Common myeloid progenitor, CD34-positive (primary cell): ENCODE measurements at regions not wholly inside any gene's neighbourhood (a gene's known extent, or its start where the extent isn't known, plus 50 kb on each side); places are given as distances from the start of the nearest gene placed in this dataset.

Experiments
- CTCF ChIA-PET: fragments of 350-600 bp; sonication (Branson Sonifier 250); formaldehyde crosslinking; loops from one replicate; lab custom pipeline; 2021; ENCODE audit warnings: antibody characterized with exemption; lab: Charles Lee
- POLR2A ChIA-PET: fragments of 350-600 bp; sonication (Branson Sonifier 250); formaldehyde crosslinking; loops from one replicate; lab custom pipeline; 2021; ENCODE audit warnings: antibody characterized with exemption; lab: Charles Lee
- DNase-seq, 3 donors: peaks; one replicate each; pipeline versions ENCODE4 v3.0.0 to v3.0.0-alpha.2; 2013
- H3K27ac ChIP-seq, 2 experiments: 1 replicate in 1 of 2; 2 replicates in 1 of 2; pipeline ENCODE4 v1.7.0; 2013; ENCODE audit warnings: inconsistent platforms in 2 of 2, low read length in 2 of 2, mild to moderate bottlenecking in 2 of 2, low read depth in 1 of 2, moderate library complexity in 1 of 2; ENCODE audit not compliant: severe bottlenecking in 2 of 2, insufficient read depth in 1 of 2, poor library complexity in 1 of 2
- H3K27me3 ChIP-seq, 5 experiments: replicated peaks in 2 of 5; 1 replicate in 3 of 5; 2 replicates in 2 of 5; pipeline versions ENCODE4 v1.6.1 to v1.7.0; 2013; ENCODE audit warnings: low read length in 4 of 5, mild to moderate bottlenecking in 2 of 5, moderate library complexity in 2 of 5, inconsistent platforms in 1 of 5; ENCODE audit not compliant: insufficient read depth in 5 of 5, control insufficient read depth in 4 of 5
- H3K36me3 ChIP-seq, 4 experiments: 1 replicate in 2 of 4; 2 replicates in 2 of 4; pipeline versions ENCODE4 v1.6.1 to v1.7.0; 2013; ENCODE audit warnings: low read length in 3 of 4, control low read depth in 1 of 4, mild to moderate bottlenecking in 1 of 4; ENCODE audit not compliant: control insufficient read depth in 4 of 4, insufficient read depth in 4 of 4
- H3K4me1 ChIP-seq, 4 experiments: 1 replicate in 3 of 4; 2 replicates in 1 of 4; pipeline versions ENCODE4 v1.6.1 to v1.7.1; 2013; ENCODE audit warnings: low read length in 3 of 4, mild to moderate bottlenecking in 3 of 4, control low read depth in 1 of 4, inconsistent platforms in 1 of 4, moderate library complexity in 1 of 4; ENCODE audit not compliant: control insufficient read depth in 4 of 4, insufficient read depth in 4 of 4; ENCODE audit errors: control extremely low read depth in 1 of 4
- H3K4me3 ChIP-seq, 7 experiments: 1 replicate in 4 of 7; 2 replicates in 3 of 7; pipeline versions ENCODE4 v1.5.1 to v1.7.0; 2013; ENCODE audit warnings: mild to moderate bottlenecking in 7 of 7, low read length in 6 of 7, moderate library complexity in 6 of 7, inconsistent platforms in 2 of 7, low read depth in 2 of 7, control low read depth in 1 of 7; ENCODE audit not compliant: insufficient read depth in 4 of 7, control insufficient read depth in 1 of 7; ENCODE audit errors: extremely low read depth in 1 of 7
- H3K9me3 ChIP-seq, 5 experiments: 1 replicate in 4 of 5; 2 replicates in 1 of 5; pipeline versions ENCODE4 v1.6.1 to v1.7.1; 2013; ENCODE audit warnings: low read length in 4 of 5, mild to moderate bottlenecking in 2 of 5, inconsistent platforms in 1 of 5, low read depth in 1 of 5, moderate library complexity in 1 of 5; ENCODE audit not compliant: control insufficient read depth in 4 of 5, insufficient read depth in 2 of 5; ENCODE audit errors: control extremely low read depth in 1 of 5
- WGBS: methylation state at CpG from one replicate; pipeline ENCODE4 v1.1.5; 2013; ENCODE audit not compliant: insufficient coverage; 5-methylcytosine and 5-hydroxymethylcytosine counted together

DNA sequence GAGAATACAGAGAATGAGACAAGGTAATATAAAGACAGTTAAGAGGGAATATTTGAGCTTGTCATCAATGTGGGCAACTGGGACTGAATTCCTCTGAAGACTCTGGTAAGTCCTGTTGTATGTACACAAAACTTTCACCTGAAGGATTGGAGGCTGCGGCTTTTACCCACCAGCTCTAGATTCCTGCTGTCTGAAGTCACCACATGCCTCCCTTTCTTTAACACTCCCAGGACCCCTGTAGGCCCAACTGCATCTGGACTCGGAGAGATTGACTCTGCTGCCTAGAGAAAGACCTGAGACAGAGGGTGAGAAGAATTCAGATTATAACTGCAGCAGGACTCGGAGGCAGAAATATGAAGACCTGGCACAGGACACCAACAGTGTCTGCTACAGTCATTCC lies 1048.0 kb downstream of the PDHA2 start:
- CTCF ChIA-PET, result no interaction called here
- no peak for DNase-seq
- POLR2A ChIA-PET, result no interaction called here

GRCh38 chr4:96894621-96895020 lies 1054.7 kb downstream of the PDHA2 start:
- no peaks in the 10 kb centered on the region for H3K9me3 ChIP-seq
- no peaks in the 10 kb centered on the region for H3K27me3 ChIP-seq
- no peaks in the 10 kb centered on the region for H3K36me3 ChIP-seq
- CTCF ChIA-PET, result no interaction called here
- POLR2A ChIA-PET, result no interaction called here
- no CpG with 5 or more reads among the region's 2 CpGs for WGBS
- peaks cover 0 to 4% (median 0%) of the 10 kb centered on the region in 4 experiments for H3K4me1 ChIP-seq
- H3K4me3 ChIP-seq, result no peak overlapping the region
- no peak overlapping the region for H3K27ac ChIP-seq
- DNase-seq, result no peak

More for the DNA sequence above, 1048.0 kb downstream of the PDHA2 start:
- Histone ChIP-seq H3K4me3 (no peak overlapping the region), H3K27me3 (no peaks in the 10 kb centered on the region), H3K27ac (no peak overlapping the region), H3K9me3 (no peaks in the 10 kb centered on the region), H3K4me1 (no peaks in the 10 kb centered on the region), H3K36me3 (no peaks in the 10 kb centered on the region)
- 97% methylated on average over 3 of the region's 3 CpGs for whole genome bisulfite sequencing

GRCh38 chr4:96895826-96896225 lies 1055.9 kb downstream of the PDHA2 start:
- Histone ChIP-seq H3K4me1 (peaks cover 0 to 4% (median 0%) of the 10 kb centered on the region in 4 experiments), H3K9me3 (no peaks in the 10 kb centered on the region), H3K4me3 (no peak overlapping the region), H3K36me3 (no peaks in the 10 kb centered on the region), H3K27ac (no peak overlapping the region), H3K27me3 (no peaks in the 10 kb centered on the region)
- CTCF ChIA-PET, result no interaction called here
- DNase-seq, result no peak
- WGBS, result no CpG with 5 or more reads among the region's 1 CpG
- POLR2A ChIA-PET, result no interaction called here

DNA sequence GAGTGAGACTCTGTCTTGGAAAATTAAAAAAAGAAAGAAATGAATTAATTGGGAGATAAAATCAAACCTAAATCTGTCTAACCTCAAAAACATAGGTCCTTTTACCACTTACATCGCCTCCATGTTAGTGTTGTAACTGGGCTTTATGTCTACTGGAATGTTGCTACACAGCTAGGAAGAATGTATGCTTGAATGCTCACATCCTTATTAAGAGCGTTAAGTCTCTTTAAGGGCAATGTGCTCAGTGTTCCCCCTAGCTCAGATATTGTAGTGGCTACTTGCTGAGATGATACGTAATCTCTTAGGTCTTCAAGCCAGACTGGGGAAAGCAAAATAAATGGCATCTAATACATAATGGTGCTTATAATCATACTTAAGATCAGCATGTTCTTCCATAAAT lies 1072.8 kb downstream of the PDHA2 start:
- H3K36me3 ChIP-seq, result no peaks in the 10 kb centered on the region
- CTCF ChIA-PET, result no interaction called here
- H3K9me3 ChIP-seq, result no peaks in the 10 kb centered on the region
- H3K27ac ChIP-seq, result no peak overlapping the region
- no peak overlapping the region for H3K4me3 ChIP-seq
- 86% methylated on average over 2 of the region's 3 CpGs for WGBS
- H3K27me3 ChIP-seq, result no peaks in the 10 kb centered on the region
- POLR2A ChIA-PET, result no interaction called here
- peaks cover 0 to 4% (median 0%) of the 10 kb centered on the region in 4 experiments for H3K4me1 ChIP-seq
- no peak for DNase-seq

GRCh38 chr4:96913441-96914080 lies 1073.7 kb downstream of the PDHA2 start:
- Histone ChIP-seq H3K36me3 (no peaks in the 10 kb centered on the region), H3K27me3 (no peaks in the 10 kb centered on the region), H3K4me3 (no peak overlapping the region), H3K9me3 (no peaks in the 10 kb centered on the region), H3K4me1 (peaks cover 0 to 4% (median 0%) of the 10 kb centered on the region in 4 experiments), H3K27ac (no peak overlapping the region)
- POLR2A ChIA-PET, result no interaction called here
- 81% methylated on average over 2 of the region's 2 CpGs for WGBS
- DNase-seq, result peak in 1 of 3 donors; percentile 3
- CTCF ChIA-PET, result no interaction called here

- CTCF ChIA-PET, result no interaction called here
- no peaks in the 10 kb centered on the region for H3K4me1 ChIP-seq
- H3K27me3 ChIP-seq, result no peaks in the 10 kb centered on the region
- H3K27ac ChIP-seq, result no peak overlapping the region
- DNase-seq, result no peak
- H3K9me3 ChIP-seq, result peaks cover 0 to 3% (median 0%) of the 10 kb centered on the region in 5 experiments
- POLR2A ChIA-PET, result no interaction called here
- WGBS, result 100% methylated on average over 5 of the region's 5 CpGs
- H3K36me3 ChIP-seq, result no peaks in the 10 kb centered on the region
- H3K4me3 ChIP-seq, result no peak overlapping the region
These were observed 1076.8 kb downstream of the PDHA2 start for GRCh38 chr4:96916711-96917110.

- H3K36me3 ChIP-seq, result no peaks in the 10 kb centered on the region
- no peak for DNase-seq
- ChIA-PET CTCF (no interaction called here), POLR2A (no interaction called here)
- no peak overlapping the region for H3K4me3 ChIP-seq
- H3K27ac ChIP-seq, result no peak overlapping the region
- 92% methylated on average over 5 of the region's 6 CpGs for WGBS
- H3K4me1 ChIP-seq, result no peaks in the 10 kb centered on the region
- no peaks in the 10 kb centered on the region for H3K27me3 ChIP-seq
- H3K9me3 ChIP-seq, result peaks cover 0 to 3% (median 0%) of the 10 kb centered on the region in 5 experiments
These were observed 1097.0 kb downstream of the PDHA2 start for GRCh38 chr4:96936886-96937285.
